ENCODE measurements at regions not wholly inside any gene's neighbourhood (a gene's known extent, or its start where the extent isn't known, plus 50 kb on each side); places are given as distances from the start of the nearest gene placed in this dataset.

DNA sequence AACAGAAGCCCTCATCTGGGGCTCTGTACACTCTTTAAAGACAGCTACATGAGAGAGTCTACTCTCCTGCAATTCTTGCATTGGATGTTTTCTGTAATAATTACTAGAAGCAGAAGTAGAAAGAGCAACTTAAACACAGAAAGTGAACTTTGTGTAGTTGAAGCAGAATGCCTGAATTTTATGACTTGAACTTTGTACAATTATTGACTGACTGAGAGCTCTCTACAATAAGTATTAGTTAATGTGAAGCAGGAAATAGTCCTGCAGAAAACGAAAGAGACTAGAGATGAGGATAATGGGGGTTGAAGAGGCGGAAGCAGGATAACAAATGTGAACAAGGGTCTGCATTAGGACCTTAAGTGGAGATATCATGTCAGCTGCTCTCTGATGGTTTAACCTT is 79.2 kb upstream of the STK39 start:
- H3K27ac ChIP-seq (ENCODE audit: control insufficient read depth, insufficient read depth): no peak overlapping the region
- ChIA-PET SMC1A (ENCODE audit: uncharacterized antibody, unreplicated experiment) (interaction anchor here (0.5 kb wide), 1 partner anchor 430 kb away, joined by 3 read pairs; no protein-coding TSS in a partner anchor), CTCF (interaction anchor here (1.1 kb wide), 1 partner anchor 12 kb away, joined by 4 read pairs; no protein-coding TSS in a partner anchor), RAD21 (ENCODE audit: unreplicated experiment) (no interaction called here), POLR2A (no interaction called here)
- H3K79me2 ChIP-seq (ENCODE audit: control insufficient read depth, insufficient read depth, low read length): no peaks in the 10 kb centered on the region
- ATAC-seq (no peak), DNase-seq (ENCODE audit: low read depth, low spot score) (no peak), FAIRE-seq (no peak)
- intact Hi-C loops (cut with micrococcal nuclease; ENCODE audit: unreplicated experiment) (no loop called here), in situ Hi-C loops (cut with MboI) (no loop called here)
- no peaks in the 10 kb centered on the region for H3K4me1 ChIP-seq (ENCODE audit: control insufficient read depth, insufficient read depth, low read length)
- no peak overlapping the region for H3K4me3 ChIP-seq
- no peak for TF ChIP-seq YBX1 (IDR thresholded peaks at IDR 0.05)
- TF ChIP-seq CBX3 (IDR thresholded peaks at IDR 0.05; ENCODE audit: borderline replicate concordance, low read depth): no peak
- no peak for TF ChIP-seq ETV6 (conservative IDR thresholded peaks at IDR 0.05 in 1 of 2, IDR thresholded peaks at IDR 0.05 in 1 of 2; ENCODE audit: borderline replicate concordance in 1 of 2, low read depth in 1 of 2)
- BruUV-seq (replicated peaks): no TSS peak
- no peak overlapping the region for H3K4me2 ChIP-seq (ENCODE audit: control insufficient read depth, insufficient read depth)
- no peaks in the 10 kb centered on the region; a peak in 1 of 4 replicates for H3K27me3 ChIP-seq (replicated peaks in 1 of 2; ENCODE audit: control insufficient read depth in 2 of 2, insufficient read depth in 2 of 2, low read length in 1 of 2)
- no peak overlapping the region for H3K9ac ChIP-seq (ENCODE audit: control insufficient read depth, insufficient read depth, low read length)
- H4K20me1 ChIP-seq (ENCODE audit: control insufficient read depth, insufficient read depth): no peaks in the 10 kb centered on the region
- peaks cover 3% of the 10 kb centered on the region; the same call in 2 of the 3 replicates for H3K9me3 ChIP-seq (replicated peaks; ENCODE audit: control insufficient read depth, insufficient read depth, low read length)
- no peak overlapping the region for H2AFZ ChIP-seq (ENCODE audit: control insufficient read depth, low read depth, low read length)
- WGBS (ENCODE audit: insufficient coverage, insufficient replicate concordance, low lambda C conversion rate, missing lambda C conversion rate): 41% methylated on average over 2 of the region's 2 CpGs
- H3K36me3 ChIP-seq (ENCODE audit: control insufficient read depth in 2 of 2, insufficient read depth in 2 of 2, low read length in 1 of 2): no peaks in the 10 kb centered on the region

DNA sequence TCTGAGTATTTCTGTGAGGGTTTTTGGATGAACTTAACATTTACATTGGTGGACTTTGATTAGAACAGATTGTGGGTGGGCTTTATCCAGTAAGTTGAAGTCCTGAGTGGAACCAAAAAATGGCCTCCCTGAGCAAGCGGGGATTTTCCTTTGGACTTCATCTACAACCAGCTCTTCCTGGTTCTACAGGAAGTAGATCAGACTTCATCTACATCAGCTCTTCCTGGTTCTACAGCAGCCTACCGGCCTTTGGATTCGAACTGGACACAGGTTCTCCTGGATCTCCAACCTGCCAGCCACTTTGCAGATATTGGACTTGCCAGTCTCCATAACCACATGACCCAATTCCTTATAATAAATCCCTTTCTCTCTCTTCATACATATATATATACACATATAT is 79.9 kb upstream of the STK39 start:
- no TSS peak for BruUV-seq (replicated peaks)
- no peak overlapping the region for H3K27ac ChIP-seq (ENCODE audit: control insufficient read depth, insufficient read depth)
- no peaks in the 10 kb centered on the region for H3K4me1 ChIP-seq (ENCODE audit: control insufficient read depth, insufficient read depth, low read length)
- 46% methylated on average over 3 of the region's 3 CpGs for WGBS (ENCODE audit: insufficient coverage, insufficient replicate concordance, low lambda C conversion rate, missing lambda C conversion rate)
- ATAC-seq (no peak), DNase-seq (ENCODE audit: low read depth, low spot score) (no peak), FAIRE-seq (no peak)
- in situ Hi-C loops (cut with MboI) (no loop called here), intact Hi-C loops (cut with micrococcal nuclease; ENCODE audit: unreplicated experiment) (no loop called here)
- no peaks in the 10 kb centered on the region for H3K36me3 ChIP-seq (ENCODE audit: control insufficient read depth in 2 of 2, insufficient read depth in 2 of 2, low read length in 1 of 2)
- no peak overlapping the region for H3K4me3 ChIP-seq
- no peaks in the 10 kb centered on the region for H3K79me2 ChIP-seq (ENCODE audit: control insufficient read depth, insufficient read depth, low read length)
- peaks cover 3% of the 10 kb centered on the region; the same call in 2 of the 3 replicates for H3K9me3 ChIP-seq (replicated peaks; ENCODE audit: control insufficient read depth, insufficient read depth, low read length)
- CTCF ChIA-PET: no interaction called here
- H3K4me2 ChIP-seq (ENCODE audit: control insufficient read depth, insufficient read depth): no peak overlapping the region
- RAD21 ChIA-PET (ENCODE audit: unreplicated experiment): no interaction called here
- no peaks in the 10 kb centered on the region; a peak in 1 of 4 replicates for H3K27me3 ChIP-seq (replicated peaks in 1 of 2; ENCODE audit: control insufficient read depth in 2 of 2, insufficient read depth in 2 of 2, low read length in 1 of 2)
- H4K20me1 ChIP-seq (ENCODE audit: control insufficient read depth, insufficient read depth): no peaks in the 10 kb centered on the region
- POLR2A ChIA-PET: no interaction called here
- SMC1A ChIA-PET (ENCODE audit: uncharacterized antibody, unreplicated experiment): no interaction called here
- no peak overlapping the region for H2AFZ ChIP-seq (ENCODE audit: control insufficient read depth, low read depth, low read length)
- no peak overlapping the region for H3K9ac ChIP-seq (ENCODE audit: control insufficient read depth, insufficient read depth, low read length)
- TF ChIP-seq, protein P1, sequence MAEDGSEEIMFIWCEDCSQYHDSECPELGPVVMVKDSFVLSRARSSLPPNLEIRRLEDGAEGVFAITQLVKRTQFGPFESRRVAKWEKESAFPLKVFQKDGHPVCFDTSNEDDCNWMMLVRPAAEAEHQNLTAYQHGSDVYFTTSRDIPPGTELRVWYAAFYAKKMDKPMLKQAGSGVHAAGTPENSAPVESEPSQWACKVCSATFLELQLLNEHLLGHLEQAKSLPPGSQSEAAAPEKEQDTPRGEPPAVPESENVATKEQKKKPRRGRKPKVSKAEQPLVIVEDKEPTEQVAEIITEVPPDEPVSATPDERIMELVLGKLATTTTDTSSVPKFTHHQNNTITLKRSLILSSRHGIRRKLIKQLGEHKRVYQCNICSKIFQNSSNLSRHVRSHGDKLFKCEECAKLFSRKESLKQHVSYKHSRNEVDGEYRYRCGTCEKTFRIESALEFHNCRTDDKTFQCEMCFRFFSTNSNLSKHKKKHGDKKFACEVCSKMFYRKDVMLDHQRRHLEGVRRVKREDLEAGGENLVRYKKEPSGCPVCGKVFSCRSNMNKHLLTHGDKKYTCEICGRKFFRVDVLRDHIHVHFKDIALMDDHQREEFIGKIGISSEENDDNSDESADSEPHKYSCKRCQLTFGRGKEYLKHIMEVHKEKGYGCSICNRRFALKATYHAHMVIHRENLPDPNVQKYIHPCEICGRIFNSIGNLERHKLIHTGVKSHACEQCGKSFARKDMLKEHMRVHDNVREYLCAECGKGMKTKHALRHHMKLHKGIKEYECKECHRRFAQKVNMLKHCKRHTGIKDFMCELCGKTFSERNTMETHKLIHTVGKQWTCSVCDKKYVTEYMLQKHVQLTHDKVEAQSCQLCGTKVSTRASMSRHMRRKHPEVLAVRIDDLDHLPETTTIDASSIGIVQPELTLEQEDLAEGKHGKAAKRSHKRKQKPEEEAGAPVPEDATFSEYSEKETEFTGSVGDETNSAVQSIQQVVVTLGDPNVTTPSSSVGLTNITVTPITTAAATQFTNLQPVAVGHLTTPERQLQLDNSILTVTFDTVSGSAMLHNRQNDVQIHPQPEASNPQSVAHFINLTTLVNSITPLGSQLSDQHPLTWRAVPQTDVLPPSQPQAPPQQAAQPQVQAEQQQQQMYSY (CRISPR knock-in tag; IDR thresholded peaks at IDR 0.05): no peak
- TF ChIP-seq, protein P2, sequence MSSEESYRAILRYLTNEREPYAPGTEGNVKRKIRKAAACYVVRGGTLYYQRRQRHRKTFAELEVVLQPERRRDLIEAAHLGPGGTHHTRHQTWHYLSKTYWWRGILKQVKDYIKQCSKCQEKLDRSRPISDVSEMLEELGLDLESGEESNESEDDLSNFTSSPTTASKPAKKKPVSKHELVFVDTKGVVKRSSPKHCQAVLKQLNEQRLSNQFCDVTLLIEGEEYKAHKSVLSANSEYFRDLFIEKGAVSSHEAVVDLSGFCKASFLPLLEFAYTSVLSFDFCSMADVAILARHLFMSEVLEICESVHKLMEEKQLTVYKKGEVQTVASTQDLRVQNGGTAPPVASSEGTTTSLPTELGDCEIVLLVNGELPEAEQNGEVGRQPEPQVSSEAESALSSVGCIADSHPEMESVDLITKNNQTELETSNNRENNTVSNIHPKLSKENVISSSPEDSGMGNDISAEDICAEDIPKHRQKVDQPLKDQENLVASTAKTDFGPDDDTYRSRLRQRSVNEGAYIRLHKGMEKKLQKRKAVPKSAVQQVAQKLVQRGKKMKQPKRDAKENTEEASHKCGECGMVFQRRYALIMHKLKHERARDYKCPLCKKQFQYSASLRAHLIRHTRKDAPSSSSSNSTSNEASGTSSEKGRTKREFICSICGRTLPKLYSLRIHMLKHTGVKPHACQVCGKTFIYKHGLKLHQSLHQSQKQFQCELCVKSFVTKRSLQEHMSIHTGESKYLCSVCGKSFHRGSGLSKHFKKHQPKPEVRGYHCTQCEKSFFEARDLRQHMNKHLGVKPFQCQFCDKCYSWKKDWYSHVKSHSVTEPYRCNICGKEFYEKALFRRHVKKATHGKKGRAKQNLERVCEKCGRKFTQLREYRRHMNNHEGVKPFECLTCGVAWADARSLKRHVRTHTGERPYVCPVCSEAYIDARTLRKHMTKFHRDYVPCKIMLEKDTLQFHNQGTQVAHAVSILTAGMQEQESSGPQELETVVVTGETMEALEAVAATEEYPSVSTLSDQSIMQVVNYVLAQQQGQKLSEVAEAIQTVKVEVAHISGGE (CRISPR knock-in tag; IDR thresholded peaks at IDR 0.05): no peak
- no peak for TF ChIP-seq JUND (IDR thresholded peaks at IDR 0.05; ENCODE audit: low read depth, low read length)
- no peak for TF ChIP-seq BACH1 (IDR thresholded peaks at IDR 0.05; ENCODE audit: borderline replicate concordance)
- TF ChIP-seq SIN3A (IDR thresholded peaks at IDR 0.05; ENCODE audit: low read depth, low read length): no peak
- no peak for TF ChIP-seq NFYA (IDR thresholded peaks at IDR 0.05; ENCODE audit: borderline replicate concordance, low read depth, low read length)
- TF ChIP-seq FOXM1 (IDR thresholded peaks at IDR 0.05; ENCODE audit: low read depth, low read length): no peak
- no peak for TF ChIP-seq NFXL1 (IDR thresholded peaks at IDR 0.05; ENCODE audit: borderline replicate concordance)
- no peak for TF ChIP-seq STAT1 (conservative IDR thresholded peaks at IDR 0.05)
